ENCODE measurements at regions not wholly inside any gene's neighbourhood (a gene's known extent, or its start where the extent isn't known, plus 50 kb on each side); places are given as distances from the start of the nearest gene placed in this dataset.

DNA sequence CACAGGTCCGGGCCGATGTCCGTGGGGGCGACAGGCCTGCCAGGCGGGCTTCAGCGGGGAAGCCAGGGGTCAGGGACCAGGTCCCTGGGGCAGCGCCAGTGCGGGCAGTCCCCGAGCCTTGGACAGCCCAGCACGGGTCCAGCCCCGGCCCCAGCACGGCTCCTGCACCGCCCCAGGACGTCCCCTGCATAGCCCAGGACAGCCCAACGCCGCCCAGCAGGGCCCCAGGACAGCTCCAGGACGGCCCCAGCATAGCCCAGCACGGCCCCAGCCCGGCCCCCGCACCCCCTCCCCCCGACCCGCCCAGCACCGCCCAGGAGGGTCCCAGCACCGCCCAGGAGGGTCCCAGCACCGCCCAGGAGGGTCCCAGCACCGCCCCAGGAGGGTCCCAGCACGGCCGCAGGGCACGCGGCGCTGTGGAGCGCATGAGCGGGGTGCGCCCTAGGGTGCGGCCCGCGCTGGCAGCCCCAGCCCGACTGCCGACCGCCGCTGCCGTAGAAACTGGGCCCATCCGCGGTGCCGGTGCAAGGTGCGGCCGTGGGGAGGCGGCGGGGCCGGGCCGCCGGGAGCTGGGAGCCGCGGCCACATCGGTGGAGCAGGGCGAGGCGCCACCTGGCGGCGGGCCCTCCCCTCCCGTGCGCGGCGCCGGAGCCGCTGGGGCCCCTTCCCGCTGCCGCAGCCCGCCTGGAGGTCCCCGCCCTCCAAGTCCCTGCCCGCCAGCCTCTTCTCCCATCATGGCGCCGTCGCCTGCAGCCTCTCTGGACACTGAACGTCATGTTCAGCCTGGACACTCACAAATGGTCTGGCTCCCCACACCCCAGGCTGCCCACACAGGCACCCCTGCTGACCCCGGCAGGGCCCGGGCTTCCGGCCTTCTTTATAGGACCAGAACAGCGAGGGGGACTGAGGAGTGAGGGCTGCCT lies 106.8 kb upstream of the NKX1-1 start:
- FAIRE-seq (no peak), DNase-seq (ENCODE audit: low read depth) (no peak)
- Mint-ChIP-seq H3K36me3 (ENCODE audit: low read depth, unreplicated experiment) (no peaks in the 10 kb centered on the region), H3K27me3 (ENCODE audit: low read depth, unreplicated experiment) (peaks cover 29% of the 10 kb centered on the region), H3K9me3 (ENCODE audit: unreplicated experiment) (peaks cover 1% of the 10 kb centered on the region), H3K4me3 (ENCODE audit: unreplicated experiment) (no peak overlapping the region), H3K27ac (ENCODE audit: unreplicated experiment) (no peak overlapping the region), H3K4me1 (ENCODE audit: low read depth, unreplicated experiment) (no peaks in the 10 kb centered on the region)
- Histone ChIP-seq H3K4me1 (ENCODE audit: insufficient read depth, low read length) (no peaks in the 10 kb centered on the region), H3K9me3 (ENCODE audit: insufficient read depth, low read depth, low read length) (peaks cover 12% of the 10 kb centered on the region), H2AFZ (ENCODE audit: low read depth, low read length) (no peak overlapping the region), H3K36me3 (ENCODE audit: insufficient read depth, low read length) (no peaks in the 10 kb centered on the region), H3K4me3 (ENCODE audit: insufficient read depth, low read depth, low read length) (no peak overlapping the region), H3K27me3 (ENCODE audit: insufficient read depth, low read length) (peaks cover 5% of the 10 kb centered on the region), H3K4me2 (ENCODE audit: low read length) (no peak overlapping the region), H3K9ac (ENCODE audit: low read length) (no peak overlapping the region), H3K79me2 (ENCODE audit: insufficient read depth, low read length) (no peaks in the 10 kb centered on the region), H4K20me1 (ENCODE audit: insufficient read depth, low read length) (no peaks in the 10 kb centered on the region), H3K27ac (ENCODE audit: low read depth, low read length) (no peak overlapping the region)
- TF ChIP-seq, protein P1, sequence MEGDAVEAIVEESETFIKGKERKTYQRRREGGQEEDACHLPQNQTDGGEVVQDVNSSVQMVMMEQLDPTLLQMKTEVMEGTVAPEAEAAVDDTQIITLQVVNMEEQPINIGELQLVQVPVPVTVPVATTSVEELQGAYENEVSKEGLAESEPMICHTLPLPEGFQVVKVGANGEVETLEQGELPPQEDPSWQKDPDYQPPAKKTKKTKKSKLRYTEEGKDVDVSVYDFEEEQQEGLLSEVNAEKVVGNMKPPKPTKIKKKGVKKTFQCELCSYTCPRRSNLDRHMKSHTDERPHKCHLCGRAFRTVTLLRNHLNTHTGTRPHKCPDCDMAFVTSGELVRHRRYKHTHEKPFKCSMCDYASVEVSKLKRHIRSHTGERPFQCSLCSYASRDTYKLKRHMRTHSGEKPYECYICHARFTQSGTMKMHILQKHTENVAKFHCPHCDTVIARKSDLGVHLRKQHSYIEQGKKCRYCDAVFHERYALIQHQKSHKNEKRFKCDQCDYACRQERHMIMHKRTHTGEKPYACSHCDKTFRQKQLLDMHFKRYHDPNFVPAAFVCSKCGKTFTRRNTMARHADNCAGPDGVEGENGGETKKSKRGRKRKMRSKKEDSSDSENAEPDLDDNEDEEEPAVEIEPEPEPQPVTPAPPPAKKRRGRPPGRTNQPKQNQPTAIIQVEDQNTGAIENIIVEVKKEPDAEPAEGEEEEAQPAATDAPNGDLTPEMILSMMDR (IDR thresholded peaks at IDR 0.05; ENCODE audit: insufficient read depth, low read depth, low read length): peak; percentile 7
- TF ChIP-seq EZH2 (IDR thresholded peaks at IDR 0.05; ENCODE audit: insufficient read depth, low read length): no peak

DNA sequence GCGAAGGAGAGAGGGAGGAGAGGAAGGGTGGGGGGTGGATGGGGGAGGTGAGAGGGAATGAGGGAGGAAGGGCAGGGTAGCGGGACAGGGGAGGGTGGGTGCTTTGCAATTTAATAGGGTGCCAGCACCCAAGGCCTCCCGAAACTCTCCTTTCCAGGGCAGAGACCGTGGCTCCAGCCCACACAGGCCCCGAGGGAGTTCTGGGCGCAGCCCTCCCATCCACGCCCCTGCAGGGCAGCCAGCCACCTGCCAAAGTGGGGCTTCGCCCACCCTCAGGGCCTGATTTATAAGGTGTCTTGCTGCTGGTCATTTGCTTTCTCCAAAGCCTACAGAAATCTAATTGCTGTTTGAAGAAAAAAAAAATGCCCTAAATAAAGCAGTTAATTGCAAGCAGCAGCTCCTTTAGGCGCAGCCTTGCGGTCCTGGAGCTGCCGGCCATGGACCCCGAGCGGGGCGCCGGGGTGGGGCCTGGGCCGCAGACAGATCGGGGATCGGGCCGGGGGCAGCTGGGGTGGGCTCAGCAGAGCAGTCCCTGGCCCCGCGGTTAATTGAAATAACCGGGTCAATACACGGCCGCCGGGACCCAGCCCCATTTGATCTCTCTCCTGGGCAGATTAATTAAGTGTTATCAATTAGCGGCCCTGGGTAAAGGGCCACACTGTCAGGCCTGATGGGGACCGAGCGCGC lies 106.0 kb upstream of the NKX1-1 start:
- H3K27me3 Mint-ChIP-seq (ENCODE audit: low read depth, unreplicated experiment): peaks cover 32% of the 10 kb centered on the region
- H3K36me3 ChIP-seq (ENCODE audit: insufficient read depth, low read length): no peaks in the 10 kb centered on the region
- no peaks in the 10 kb centered on the region for H3K4me1 Mint-ChIP-seq (ENCODE audit: low read depth, unreplicated experiment)
- H3K9ac ChIP-seq (ENCODE audit: low read length): no peak overlapping the region
- TF ChIP-seq, protein P1 (IDR thresholded peaks at IDR 0.05; ENCODE audit: insufficient read depth, low read depth, low read length): no peak
- TF ChIP-seq EZH2 (IDR thresholded peaks at IDR 0.05; ENCODE audit: insufficient read depth, low read length): no peak
- no peak for FAIRE-seq
- no peak overlapping the region for H3K27ac ChIP-seq (ENCODE audit: low read depth, low read length)
- peaks cover 10% of the 10 kb centered on the region for H3K27me3 ChIP-seq (ENCODE audit: insufficient read depth, low read length)
- no peak overlapping the region for H2AFZ ChIP-seq (ENCODE audit: low read depth, low read length)
- H3K4me3 ChIP-seq (ENCODE audit: insufficient read depth, low read depth, low read length): no peak overlapping the region
- H3K4me2 ChIP-seq (ENCODE audit: low read length): no peak overlapping the region
- no peak overlapping the region for H3K27ac Mint-ChIP-seq (ENCODE audit: unreplicated experiment)
- H3K4me1 ChIP-seq (ENCODE audit: insufficient read depth, low read length): no peaks in the 10 kb centered on the region
- H3K9me3 Mint-ChIP-seq (ENCODE audit: unreplicated experiment): peaks cover 4% of the 10 kb centered on the region
- peaks cover 12% of the 10 kb centered on the region for H3K9me3 ChIP-seq (ENCODE audit: insufficient read depth, low read depth, low read length)
- no peaks in the 10 kb centered on the region for H3K79me2 ChIP-seq (ENCODE audit: insufficient read depth, low read length)
- no peak for DNase-seq (ENCODE audit: low read depth)
- no peaks in the 10 kb centered on the region for H3K36me3 Mint-ChIP-seq (ENCODE audit: low read depth, unreplicated experiment)
- no peaks in the 10 kb centered on the region for H4K20me1 ChIP-seq (ENCODE audit: insufficient read depth, low read length)
- no peak overlapping the region for H3K4me3 Mint-ChIP-seq (ENCODE audit: unreplicated experiment)

All from astrocyte (in vitro differentiated cells and primary cell).